Hematopoietic multipotent progenitor cell (in vitro differentiated cells): ENCODE measurements at regions not wholly inside any gene's neighbourhood (a gene's known extent, or its start where the extent isn't known, plus 50 kb on each side); places are given as distances from the start of the nearest gene placed in this dataset. TPM values are rescaled to one million over a fixed set of nuclear protein-coding genes. Genes with fewer than 3 reads are reported as not detected.

Experiments used
- small RNA-seq: library from RNA; depleted of rRNA; stranded (forward); fragments of <200 nt; gene quantifications from one replicate; pipeline ENCODE3, GENCODE V24; 2012

Small RNAs in the stretch of these regions (small RNA-seq; reads per million reads assigned to genes)
- gene AC027229.1: not detected
- not detected for gene RN7SL97P
